Mammary epithelial cell (primary cell): ENCODE measurements at regions not wholly inside any gene's neighbourhood (a gene's known extent, or its start where the extent isn't known, plus 50 kb on each side); places are given as distances from the start of the nearest gene placed in this dataset.

ENCODE experiments used
- CTCF ChIP-seq, 2 donors: IDR thresholded peaks in 1 of 2; conservative IDR thresholded peaks in 1 of 2; 2 replicates each; pipeline ENCODE4 v1.5.1; 2011 to 2012; ENCODE audit warnings: inconsistent platforms in 2 of 2, low read length in 2 of 2, mild to moderate bottlenecking in 2 of 2, control low read depth in 1 of 2, low read depth in 1 of 2; ENCODE audit not compliant: insufficient read depth in 1 of 2; ENCODE audit errors: extremely low read depth in 1 of 2
- EZH2 ChIP-seq: IDR thresholded peaks from 2 replicates; pipeline ENCODE4 v1.6.1; 2012; ENCODE audit warnings: low read length, inconsistent platforms, borderline replicate concordance

DNA sequence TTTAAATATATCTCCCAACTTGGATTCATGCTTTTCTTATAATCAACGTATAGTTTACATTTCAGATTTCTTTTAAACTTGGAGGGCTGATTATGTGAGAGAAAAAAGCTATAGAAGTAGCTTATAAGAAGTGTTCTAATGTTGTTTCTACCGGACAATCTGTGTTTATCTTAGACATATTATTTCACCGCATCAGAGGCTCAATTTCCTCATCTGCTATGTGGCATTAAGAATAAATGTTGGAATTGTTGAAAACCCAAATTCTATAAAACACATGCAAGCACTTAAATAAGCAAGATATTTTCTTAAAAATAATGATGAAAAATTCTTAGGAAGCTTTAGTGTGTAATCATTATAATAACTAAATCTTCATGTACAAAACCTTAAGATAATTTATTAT, 407.9 kb downstream of the HRH4 start:
- TF ChIP-seq CTCF (conservative IDR thresholded peaks at IDR 0.05 in 1 of 2, IDR thresholded peaks at IDR 0.05 in 1 of 2; ENCODE audit: extremely low read depth in 1 of 2, insufficient read depth in 1 of 2, low read depth in 1 of 2, low read length in 2 of 2) = no peak
- no peak for TF ChIP-seq EZH2
